Uterus (tissue), 2 donors: ENCODE measurements at regions not wholly inside any gene's neighbourhood (a gene's known extent, or its start where the extent isn't known, plus 50 kb on each side); places are given as distances from the start of the nearest gene placed in this dataset.

Experiments used
- CTCF ChIP-seq, 4 experiments: fragments of 200-600 bp in 2 of 4; fragments of 450-650 bp in 2 of 4; sonication (generic) in 2 of 4; IDR thresholded peaks; one replicate each; pipeline ENCODE4 v1.5.1; 2016 to 2019; ENCODE audit warnings: antibody characterized with exemption in 4 of 4, mild to moderate bottlenecking in 2 of 4, moderate library complexity in 1 of 4
- POLR2A ChIP-seq, 2 donors: fragments of 450-650 bp; IDR thresholded peaks; one replicate each; pipeline ENCODE4 v1.6.1; 2016; ENCODE audit warnings: antibody characterized with exemption in 2 of 2, mild to moderate bottlenecking in 1 of 2, moderate library complexity in 1 of 2

- TF ChIP-seq CTCF (IDR thresholded peaks at IDR 0.05) = no peak
- TF ChIP-seq POLR2A (IDR thresholded peaks at IDR 0.05) = no peak
Observed at GRCh38 chr2:172364261-172364660, 63.1 kb upstream of the ITGA6 start.
